ENCODE measurements at regions not wholly inside any gene's neighbourhood (a gene's known extent, or its start where the extent isn't known, plus 50 kb on each side); places are given as distances from the start of the nearest gene placed in this dataset.

DNA sequence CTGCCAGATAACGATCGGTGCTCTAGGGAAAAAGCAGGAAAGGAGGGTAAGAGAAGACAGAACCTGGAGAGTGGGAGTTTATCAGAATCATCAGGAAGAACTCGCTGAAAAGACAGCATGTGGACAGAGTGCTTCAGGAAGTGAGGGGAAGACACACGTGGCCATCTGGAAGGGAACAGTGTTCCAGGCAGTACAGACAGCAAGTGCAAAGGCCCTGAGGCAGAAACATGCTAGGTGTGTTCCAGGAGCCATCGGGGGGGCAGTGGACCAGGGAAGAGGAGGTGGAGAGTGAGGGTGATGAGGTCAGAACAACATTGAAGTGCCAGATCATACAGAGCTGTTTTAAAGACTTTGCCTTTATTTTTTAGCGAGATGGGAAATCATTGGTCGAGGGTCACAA lies 354.3 kb upstream of the CNR1 start:
- DNase-seq (ENCODE audit: low spot score), result no peak
- Histone ChIP-seq H3K36me3 (replicated peaks; ENCODE audit: insufficient read depth, low read depth) (no peaks in the 10 kb centered on the region), H2AFZ (no peak overlapping the region), H3K9me2 (replicated peaks; ENCODE audit: insufficient read depth) (no peaks in the 10 kb centered on the region), H3K4me3 (no peak overlapping the region), H3K9me3 (ENCODE audit: low read depth) (no peaks in the 10 kb centered on the region), H3K4me1 (ENCODE audit: insufficient read depth) (no peaks in the 10 kb centered on the region), H4K20me1 (ENCODE audit: insufficient read depth, poor library complexity, severe bottlenecking) (no peaks in the 10 kb centered on the region), H3K27me3 (no peaks in the 10 kb centered on the region), H3K79me2 (no peaks in the 10 kb centered on the region), H3K4me2 (no peak overlapping the region), H3K27ac (no peak overlapping the region)
- 65% methylated on average over 7 of the region's 7 CpGs for WGBS (ENCODE audit: low lambda C conversion rate, missing lambda C conversion rate)
- TF ChIP-seq, protein P1, sequence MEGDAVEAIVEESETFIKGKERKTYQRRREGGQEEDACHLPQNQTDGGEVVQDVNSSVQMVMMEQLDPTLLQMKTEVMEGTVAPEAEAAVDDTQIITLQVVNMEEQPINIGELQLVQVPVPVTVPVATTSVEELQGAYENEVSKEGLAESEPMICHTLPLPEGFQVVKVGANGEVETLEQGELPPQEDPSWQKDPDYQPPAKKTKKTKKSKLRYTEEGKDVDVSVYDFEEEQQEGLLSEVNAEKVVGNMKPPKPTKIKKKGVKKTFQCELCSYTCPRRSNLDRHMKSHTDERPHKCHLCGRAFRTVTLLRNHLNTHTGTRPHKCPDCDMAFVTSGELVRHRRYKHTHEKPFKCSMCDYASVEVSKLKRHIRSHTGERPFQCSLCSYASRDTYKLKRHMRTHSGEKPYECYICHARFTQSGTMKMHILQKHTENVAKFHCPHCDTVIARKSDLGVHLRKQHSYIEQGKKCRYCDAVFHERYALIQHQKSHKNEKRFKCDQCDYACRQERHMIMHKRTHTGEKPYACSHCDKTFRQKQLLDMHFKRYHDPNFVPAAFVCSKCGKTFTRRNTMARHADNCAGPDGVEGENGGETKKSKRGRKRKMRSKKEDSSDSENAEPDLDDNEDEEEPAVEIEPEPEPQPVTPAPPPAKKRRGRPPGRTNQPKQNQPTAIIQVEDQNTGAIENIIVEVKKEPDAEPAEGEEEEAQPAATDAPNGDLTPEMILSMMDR (IDR thresholded peaks at IDR 0.05; ENCODE audit: poor library complexity), result no peak
- TF ChIP-seq EZH2 (IDR thresholded peaks at IDR 0.05; ENCODE audit: borderline replicate concordance), result no peak
- TF ChIP-seq EZH2phosphoT487 (IDR thresholded peaks at IDR 0.05; ENCODE audit: low read depth, severe bottlenecking, unreplicated experiment), result no peak

DNA sequence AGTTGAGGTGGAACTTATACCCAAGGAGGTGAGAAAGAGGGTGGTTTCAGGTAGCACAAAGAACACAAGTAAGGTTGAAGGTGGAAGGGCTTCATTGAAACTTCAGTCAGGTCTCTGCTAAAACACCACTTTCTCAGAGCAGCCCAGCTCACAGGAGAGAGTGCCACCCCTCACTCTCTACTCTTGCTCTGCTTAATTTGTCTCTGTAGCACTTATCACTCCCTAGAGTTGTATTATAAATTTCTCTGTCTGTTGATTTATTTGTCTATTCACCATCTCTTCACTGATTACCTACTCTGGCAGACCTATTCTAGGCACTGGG lies 353.8 kb upstream of the CNR1 start:
- H3K9me3 ChIP-seq (ENCODE audit: low read depth), result no peaks in the 10 kb centered on the region

DNA sequence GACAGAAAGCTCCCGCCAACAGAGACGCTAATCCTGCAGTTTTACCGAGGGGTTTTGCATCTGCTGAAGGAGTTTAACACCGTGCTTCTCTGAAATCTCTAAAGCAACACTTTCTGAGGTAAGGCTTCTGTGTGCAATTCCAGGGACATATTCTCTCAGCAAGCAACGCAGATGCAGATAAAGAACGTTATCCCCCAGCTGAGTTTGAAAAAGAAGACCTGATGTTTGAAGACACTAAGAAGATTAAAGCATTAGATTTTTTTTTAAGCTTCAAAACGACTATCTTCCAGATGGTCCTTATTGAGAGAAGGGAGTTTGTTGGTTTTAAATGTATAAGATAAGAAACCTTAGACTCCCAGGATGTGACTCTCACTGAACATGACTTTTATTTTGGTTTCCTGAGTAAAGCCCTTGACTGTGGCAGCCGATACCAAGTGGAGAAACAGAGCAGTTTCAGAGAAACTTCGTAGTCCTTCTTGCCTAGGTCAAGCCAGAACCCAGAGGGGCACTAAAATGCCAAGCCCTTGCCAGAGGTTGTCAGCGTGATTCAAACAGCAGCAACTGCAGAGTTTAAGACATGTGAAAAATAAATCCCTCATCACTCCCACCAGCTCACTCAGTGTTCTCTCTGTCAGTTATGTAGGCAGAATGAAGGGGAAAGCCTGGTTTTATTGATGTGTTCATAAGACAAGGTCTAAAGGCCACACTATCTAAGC lies 353.3 kb upstream of the CNR1 start:
- no peak overlapping the region for H3K27ac ChIP-seq
- no peaks in the 10 kb centered on the region for H4K20me1 ChIP-seq (ENCODE audit: insufficient read depth, poor library complexity, severe bottlenecking)
- 24% methylated on average over 10 of the region's 10 CpGs for WGBS (ENCODE audit: low lambda C conversion rate, missing lambda C conversion rate)
- no peaks in the 10 kb centered on the region for H3K27me3 ChIP-seq
- no peaks in the 10 kb centered on the region for H3K79me2 ChIP-seq
- H3K36me3 ChIP-seq (replicated peaks; ENCODE audit: insufficient read depth, low read depth), result no peaks in the 10 kb centered on the region
- no peak overlapping the region for H2AFZ ChIP-seq
- TF ChIP-seq, protein P1 (IDR thresholded peaks at IDR 0.05; ENCODE audit: poor library complexity), result no peak
- TF ChIP-seq EZH2phosphoT487 (IDR thresholded peaks at IDR 0.05; ENCODE audit: low read depth, severe bottlenecking, unreplicated experiment) (no peak), EZH2 (IDR thresholded peaks at IDR 0.05; ENCODE audit: borderline replicate concordance) (no peak)
- DNase-seq (ENCODE audit: low spot score), result no peak
- H3K4me2 ChIP-seq, result no peak overlapping the region
- no peaks in the 10 kb centered on the region for H3K9me2 ChIP-seq (replicated peaks; ENCODE audit: insufficient read depth)
- no peak overlapping the region for H3K4me3 ChIP-seq
- H3K9me3 ChIP-seq (ENCODE audit: low read depth), result no peaks in the 10 kb centered on the region
- H3K4me1 ChIP-seq (ENCODE audit: insufficient read depth), result no peaks in the 10 kb centered on the region

More for the DNA sequence above, 353.8 kb upstream of the CNR1 start:
- Histone ChIP-seq H4K20me1 (ENCODE audit: insufficient read depth, poor library complexity, severe bottlenecking) (no peaks in the 10 kb centered on the region), H3K79me2 (no peaks in the 10 kb centered on the region), H2AFZ (no peak overlapping the region), H3K4me3 (no peak overlapping the region), H3K4me2 (no peak overlapping the region), H3K36me3 (replicated peaks; ENCODE audit: insufficient read depth, low read depth) (no peaks in the 10 kb centered on the region), H3K4me1 (ENCODE audit: insufficient read depth) (no peaks in the 10 kb centered on the region), H3K9me2 (replicated peaks; ENCODE audit: insufficient read depth) (no peaks in the 10 kb centered on the region), H3K27me3 (no peaks in the 10 kb centered on the region), H3K27ac (no peak overlapping the region)
- TF ChIP-seq EZH2phosphoT487 (IDR thresholded peaks at IDR 0.05; ENCODE audit: low read depth, severe bottlenecking, unreplicated experiment) (no peak), EZH2 (IDR thresholded peaks at IDR 0.05; ENCODE audit: borderline replicate concordance) (no peak)
- TF ChIP-seq, protein P1 (IDR thresholded peaks at IDR 0.05; ENCODE audit: poor library complexity), result no peak
- no peak for DNase-seq (ENCODE audit: low spot score)
